A549 (cell line): ENCODE measurements at regions not wholly inside any gene's neighbourhood (a gene's known extent, or its start where the extent isn't known, plus 50 kb on each side); places are given as distances from the start of the nearest gene placed in this dataset.
"Not testable (repeated sequence)": the region's sequence is repeated elsewhere in the genome, so short reads cannot be mapped to it uniquely, and the experiment has no call there.

Source experiments
- ATAC-seq, 2 experiments: fragments of 200-7000 bp in 1 of 2; fragments of >200 bp in 1 of 2; cut with Nextera tagmentation in 1 of 2; cut with Tn5 transposase in 1 of 2; 3 replicates each; pipeline versions ENCODE4 v1.8.0 to v1.9.1; 2018 to 2020; ENCODE audit warnings: mild to moderate bottlenecking in 1 of 2, moderate library complexity in 1 of 2
- CTCF ChIA-PET: fragments of 300-600 bp; sonication (Branson Sonifier 250); formaldehyde crosslinking; extraction: SDS; loops from one replicate; lab custom pipeline; 2021; ENCODE audit warnings: antibody characterized with exemption, inconsistent platforms; lab: Yijun Ruan, JAX
- POLR2A ChIA-PET: fragments of 350-600 bp; formaldehyde crosslinking; extraction: SDS; loops from one replicate; lab custom pipeline; 2021; ENCODE audit warnings: antibody characterized with exemption, inconsistent platforms; lab: Yijun Ruan, JAX
- DNase-seq, 2 experiments: peaks; one replicate each; pipeline versions ENCODE4 v3.0.0 to v3.0.0-alpha.2; 2011 to 2016; ENCODE audit warnings: low read depth in 1 of 2, low spot score in 1 of 2
- FAIRE-seq: peaks from 2 replicates; lab custom pipeline; 2011; peaks lifted over from hg19 to GRCh38; lab: Jason Lieb, UNC
- H3K27ac ChIP-seq, 2 experiments: fragments of >200 bp; sonication (Bioruptor Twin); formaldehyde crosslinking; 3 replicates each; pipeline ENCODE4 v1.5.1; 2016 to 2017
- H3K4me1 ChIP-seq: fragments of >200 bp; sonication (Bioruptor Twin); formaldehyde crosslinking; 3 replicates; pipeline ENCODE4 v1.6.1; 2016
- H3K4me2 ChIP-seq: fragments of >200 bp; sonication (Bioruptor Twin); formaldehyde crosslinking; 3 replicates; pipeline ENCODE4 v1.6.1; 2016
- H3K4me3 ChIP-seq: fragments of >200 bp; sonication (Bioruptor Twin); formaldehyde crosslinking; 3 replicates; pipeline ENCODE4 v1.5.1; 2016
- H3K9me3 ChIP-seq: fragments of >200 bp; sonication (Bioruptor Twin); formaldehyde crosslinking; 3 replicates; pipeline ENCODE4 v1.6.1; 2016
- ATOH8 ChIP-seq: fragments of 250-450 bp; sonication (Bioruptor Pico); IDR thresholded peaks from 2 replicates; pipeline ENCODE4 v1.5.0; 2020; ENCODE audit warnings: low read depth, mild to moderate bottlenecking, moderate library complexity
- CTCF ChIP-seq: fragments of >200 bp; sonication (Bioruptor Twin); formaldehyde crosslinking; IDR thresholded peaks from 3 replicates; pipeline ENCODE4 v1.5.1; 2016
- E2F6 ChIP-seq: IDR thresholded peaks from 2 replicates; pipeline ENCODE4 v1.6.1; 2012; ENCODE audit warnings: low read depth, borderline replicate concordance
- EP300 ChIP-seq, 2 experiments: fragments of >200 bp; sonication (Bioruptor Twin); formaldehyde crosslinking; IDR thresholded peaks; 2 replicates in 1 of 2; 3 replicates in 1 of 2; pipeline ENCODE4 v1.6.1; 2016 to 2017
- ESRRA ChIP-seq: fragments of 150-350 bp; IDR thresholded peaks from 2 replicates; pipeline ENCODE4 v1.6.1; 2014; ENCODE audit warnings: mild to moderate bottlenecking, low read length, borderline replicate concordance
- FOSL2 ChIP-seq, 2 experiments: fragments of 450-650 bp in 1 of 2; fragments of >200 bp in 1 of 2; sonication (Bioruptor Twin) in 1 of 2; formaldehyde crosslinking; IDR thresholded peaks; 2 replicates each; pipeline versions ENCODE4 v1.5.0 to v1.6.1; 2016 to 2020; ENCODE audit warnings: mild to moderate bottlenecking in 1 of 2, moderate library complexity in 1 of 2
- GATA3 ChIP-seq: IDR thresholded peaks from 2 replicates; pipeline ENCODE4 v1.6.1; 2012; ENCODE audit warnings: borderline replicate concordance
- KDM5A ChIP-seq: fragments of 200-600 bp; sonication (generic); IDR thresholded peaks from 2 replicates; pipeline ENCODE4 v1.6.1; 2016; ENCODE audit warnings: antibody characterized with exemption, mild to moderate bottlenecking
- MAZ ChIP-seq: fragments of 150-350 bp; IDR thresholded peaks from 2 replicates; pipeline ENCODE4 v1.6.1; 2014; ENCODE audit warnings: antibody characterized with exemption, low read depth, low read length, borderline replicate concordance
- NR3C1 ChIP-seq: fragments of >200 bp; sonication (Bioruptor Twin); formaldehyde crosslinking; IDR thresholded peaks from 3 replicates; pipeline ENCODE4 v1.6.1; 2017
- PHF8 ChIP-seq: fragments of 200-600 bp; sonication (generic); IDR thresholded peaks from 2 replicates; pipeline ENCODE4 v1.6.1; 2016; ENCODE audit warnings: low read depth, mild to moderate bottlenecking, antibody characterized with exemption, moderate library complexity, borderline replicate concordance
- RAD21 ChIP-seq, 2 experiments: fragments of >200 bp in 1 of 2; sonication (Bioruptor Twin) in 1 of 2; formaldehyde crosslinking in 1 of 2; IDR thresholded peaks in 1 of 2; conservative IDR thresholded peaks in 1 of 2; 2 replicates in 1 of 2; 3 replicates in 1 of 2; pipeline ENCODE4 v1.6.1; 2012 to 2018; ENCODE audit warnings: inconsistent platforms in 1 of 2
- REST ChIP-seq: fragments of 200-600 bp; sonication (generic); IDR thresholded peaks from 2 replicates; pipeline ENCODE4 v1.6.1; 2016; ENCODE audit warnings: antibody characterized with exemption, mild to moderate bottlenecking, moderate library complexity
- RNF2 ChIP-seq: fragments of 200-600 bp; sonication (generic); IDR thresholded peaks from 2 replicates; pipeline ENCODE4 v1.6.1; 2016; ENCODE audit warnings: low read depth, mild to moderate bottlenecking, antibody characterized with exemption, moderate library complexity, borderline replicate concordance
- SMC3 ChIP-seq: fragments of >200 bp; sonication (Bioruptor Twin); formaldehyde crosslinking; IDR thresholded peaks from 3 replicates; pipeline ENCODE4 v1.6.1; 2018; ENCODE audit warnings: inconsistent platforms
- TP53 ChIP-seq: fragments of 250-450 bp; sonication (Bioruptor Pico); IDR thresholded peaks from 2 replicates; pipeline ENCODE4 v1.5.0; 2021; ENCODE audit warnings: mild to moderate bottlenecking, moderate library complexity
- USF2 ChIP-seq: fragments of 450-650 bp; IDR thresholded peaks from 2 replicates; pipeline ENCODE4 v1.6.1; 2014; ENCODE audit warnings: antibody characterized with exemption
- WGBS: methylation state at CpG from one replicate; pipeline ENCODE4 v1.1.6; 2017; ENCODE audit errors: missing lambda C conversion rate; 5-methylcytosine and 5-hydroxymethylcytosine counted together

- DNase-seq = no peak
- no peaks in the 10 kb centered on the region; the same call in 2 of the 3 replicates for H3K9me3 ChIP-seq
- H3K27ac ChIP-seq = no peak overlapping the region
- no peak overlapping the region for H3K4me3 ChIP-seq
- no peak for ATAC-seq
- TF ChIP-seq TP53 (CRISPR knock-in tag) = no peak
- no peak for TF ChIP-seq KDM5A
- TF ChIP-seq EP300 (IDR thresholded peaks at IDR 0.05) = no peak
- TF ChIP-seq E2F6 = no peak
- no peak for TF ChIP-seq REST
- no peak for TF ChIP-seq ATOH8 (CRISPR knock-in tag)
- no peak for TF ChIP-seq ESRRA
- TF ChIP-seq GATA3 = no peak
- no peak for TF ChIP-seq RNF2
- no peak for TF ChIP-seq FOSL2 (IDR thresholded peaks at IDR 0.05)
- TF ChIP-seq FOSL2 (CRISPR knock-in tag; IDR thresholded peaks at IDR 0.05) = no peak
- no peak for TF ChIP-seq PHF8
- TF ChIP-seq MAZ = no peak
- TF ChIP-seq NR3C1 = no peak
- TF ChIP-seq USF2 = no peak
- TF ChIP-seq, all 56 proteins: peak for 0
- WGBS = 46% methylated on average over 4 of the region's 4 CpGs
- Histone ChIP-seq H3K4me2 (peak overlapping the region; percentile 58; the same call in 1 of the 3 replicates), H3K4me1 (no peaks in the 10 kb centered on the region)
- no peak for FAIRE-seq
- ChIA-PET POLR2A (no interaction called here), CTCF (interaction anchor here (0.6 to 2.8 kb wide), 11 partner anchors 8 to 471 kb away, joined by 3 to 14 read pairs (median 4); partner anchors contain the start of gene HUNK)
Observed at GRCh38 chr21:31786164-31786920, 54.4 kb upstream of the SCAF4 start.

GRCh38 chr21:31785237-31786163, 53.6 kb upstream of the SCAF4 start:
- peak; percentile 50 to 84; a peak in 4 of 6 replicates for ATAC-seq

More at GRCh38 chr21:31785237-31786163, 53.6 kb upstream of the SCAF4 start:
- peak overlapping the region; percentile 58; the same call in 2 of the 3 replicates for H3K4me2 ChIP-seq
- H3K9me3 ChIP-seq, POLR2A ChIA-PET, H3K27ac ChIP-seq, H3K4me3 ChIP-seq, FAIRE-seq, H3K4me1 ChIP-seq: not testable (repeated sequence)
- CTCF ChIA-PET = interaction anchor here (0.6 to 2.8 kb wide), 11 partner anchors 9 to 472 kb away, joined by 3 to 14 read pairs (median 4); partner anchors contain the start of gene HUNK
- TF ChIP-seq RAD21 (conservative IDR thresholded peaks at IDR 0.05 in 1 of 2, IDR thresholded peaks at IDR 0.05 in 1 of 2) (peak; percentile 52; a peak in 4 of 5 replicates), CTCF (peak; percentile 55), SMC3 (peak; percentile 55)
- peak; percentile 3 to 74 for DNase-seq
- WGBS = 13% methylated on average over 11 of the region's 11 CpGs
